Heart left ventricle (tissue), 13 donors: ENCODE measurements at regions not wholly inside any gene's neighbourhood (a gene's known extent, or its start where the extent isn't known, plus 50 kb on each side); places are given as distances from the start of the nearest gene placed in this dataset.
"Not testable (repeated sequence)": the region's sequence is repeated elsewhere in the genome, so short reads cannot be mapped to it uniquely, and the experiment has no call there.

Experiments used
- POLR2A ChIP-seq, 2 donors: fragments of 450-650 bp; IDR thresholded peaks; one replicate each; pipeline ENCODE4 v1.6.1; 2017; ENCODE audit warnings: antibody characterized with exemption in 2 of 2, mild to moderate bottlenecking in 2 of 2, moderate library complexity in 2 of 2
- TF ChIP-seq, protein P1 (sequence below), 12 donors: fragments of 200-600 bp; sonication (generic) in 4 of 12; IDR thresholded peaks; one replicate each; pipeline versions ENCODE4 v1.5.0 to v1.8.0; 2018 to 2022; ENCODE audit warnings: antibody characterized with exemption in 12 of 12, mild to moderate bottlenecking in 5 of 12
- donor health status: ischemic (EF 13 %, LVEDD 7.1; RV severe dilation, severe dysfunction).
- donor health status: DM: no; HTN: yes; CAD: no.
- donor health status: DM: no; HTN: no; CAD: no.
- donor health status: ischemic (EF 25% LVEDD 6.9; RV normal size, moderate dysfunction).
- donor health status: ischemic (EF 25% LVEDD 5.7; RV mildly dilated, moderate dysfunction).
- donor health status: ischemic (EF 35%, LVEDD 5.7; RV mildly dilated, moderate dysfunction).
- donor health status: nonischemic (EF 11% LVEDD 7.7; RV severe dilation, severe dysfunction).
- donor health status: DM: yes; HTN: yes; CAD: no.
- donor health status: PGD.
- donor health status: ischemic (EF 29% LVEDD 5.4; RV normal size, mild dysfunction).
- donor health status: nonischemic (EF 23%, LVEDD 6.1; RV moderate dilation, normal function).

DNA sequence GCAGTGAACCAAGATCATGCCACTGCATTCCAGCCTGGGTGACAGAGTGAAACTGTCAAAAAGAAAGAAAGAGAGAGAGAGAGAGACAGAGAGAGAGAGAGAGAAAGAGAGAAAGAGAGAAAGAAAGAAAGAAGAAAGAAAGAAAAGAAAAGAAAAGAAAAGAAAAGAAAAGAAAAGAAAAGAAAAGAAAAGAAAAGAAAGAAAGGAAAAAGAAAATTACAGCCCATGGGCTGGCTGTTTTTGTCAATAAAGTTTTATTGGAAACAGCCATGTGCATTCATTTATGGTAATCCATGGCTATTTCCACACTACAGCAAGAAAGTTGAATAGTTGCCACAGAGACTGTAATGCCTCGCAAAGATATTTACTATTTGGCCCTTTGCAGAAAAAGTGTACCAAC, 103.2 kb upstream of the MED13L start:
- TF ChIP-seq, protein P1, sequence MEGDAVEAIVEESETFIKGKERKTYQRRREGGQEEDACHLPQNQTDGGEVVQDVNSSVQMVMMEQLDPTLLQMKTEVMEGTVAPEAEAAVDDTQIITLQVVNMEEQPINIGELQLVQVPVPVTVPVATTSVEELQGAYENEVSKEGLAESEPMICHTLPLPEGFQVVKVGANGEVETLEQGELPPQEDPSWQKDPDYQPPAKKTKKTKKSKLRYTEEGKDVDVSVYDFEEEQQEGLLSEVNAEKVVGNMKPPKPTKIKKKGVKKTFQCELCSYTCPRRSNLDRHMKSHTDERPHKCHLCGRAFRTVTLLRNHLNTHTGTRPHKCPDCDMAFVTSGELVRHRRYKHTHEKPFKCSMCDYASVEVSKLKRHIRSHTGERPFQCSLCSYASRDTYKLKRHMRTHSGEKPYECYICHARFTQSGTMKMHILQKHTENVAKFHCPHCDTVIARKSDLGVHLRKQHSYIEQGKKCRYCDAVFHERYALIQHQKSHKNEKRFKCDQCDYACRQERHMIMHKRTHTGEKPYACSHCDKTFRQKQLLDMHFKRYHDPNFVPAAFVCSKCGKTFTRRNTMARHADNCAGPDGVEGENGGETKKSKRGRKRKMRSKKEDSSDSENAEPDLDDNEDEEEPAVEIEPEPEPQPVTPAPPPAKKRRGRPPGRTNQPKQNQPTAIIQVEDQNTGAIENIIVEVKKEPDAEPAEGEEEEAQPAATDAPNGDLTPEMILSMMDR (IDR thresholded peaks at IDR 0.05), result not testable (repeated sequence)
- not testable (repeated sequence) for TF ChIP-seq POLR2A (IDR thresholded peaks at IDR 0.05)
